GM21515 (cell line): ENCODE measurements at regions not wholly inside any gene's neighbourhood (a gene's known extent, or its start where the extent isn't known, plus 50 kb on each side); places are given as distances from the start of the nearest gene placed in this dataset.
"Not testable (repeated sequence)": the region's sequence is repeated elsewhere in the genome, so short reads cannot be mapped to it uniquely, and the experiment has no call there.

Experiments used
- ATAC-seq: cut with Tn5 transposase; IDR thresholded peaks from one replicate; pipeline ENCODE4 v1.9.1; 2021; ENCODE audit not compliant: unreplicated experiment

DNA sequence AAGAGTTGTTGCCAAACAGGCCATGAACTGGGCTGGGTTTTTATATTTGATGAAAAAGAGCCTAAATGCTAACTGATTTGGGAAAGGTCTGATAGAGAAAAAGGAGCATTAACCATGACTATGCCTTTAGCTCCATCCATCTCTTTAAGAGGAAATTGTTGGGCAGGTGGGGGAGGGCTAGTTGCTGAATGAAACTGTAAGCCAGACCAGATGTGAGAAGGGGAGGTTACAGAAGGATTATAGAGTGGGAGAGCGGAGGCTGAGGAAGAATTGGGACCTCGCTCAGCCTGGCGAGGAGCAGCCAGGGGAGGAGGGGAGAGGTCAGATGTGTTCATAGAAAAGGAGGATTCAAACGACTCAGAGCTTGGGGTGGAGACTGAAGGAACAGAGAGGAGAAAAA lies 74.9 kb upstream of the OTUD4 start:
- not testable (repeated sequence) for ATAC-seq

DNA sequence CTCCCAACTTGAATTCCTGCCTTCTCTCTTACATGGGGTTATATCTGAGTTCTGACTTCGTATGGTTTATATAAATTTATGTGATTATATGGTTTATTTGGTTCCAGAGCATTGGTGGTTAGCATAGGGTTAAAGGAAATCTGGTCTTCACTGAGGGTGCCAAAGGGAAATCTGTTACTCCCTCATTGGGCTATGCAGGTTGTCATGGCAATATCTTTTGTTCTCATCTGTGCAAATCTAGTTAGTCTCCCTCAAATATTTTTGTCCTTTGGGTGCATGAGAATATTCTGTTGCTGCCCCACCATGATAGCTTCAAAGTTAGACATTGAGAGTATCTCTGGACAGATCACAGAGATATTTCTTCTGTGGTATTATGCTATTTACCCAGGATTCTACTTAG lies 71.8 kb upstream of the OTUD4 start:
- no peak for ATAC-seq

DNA sequence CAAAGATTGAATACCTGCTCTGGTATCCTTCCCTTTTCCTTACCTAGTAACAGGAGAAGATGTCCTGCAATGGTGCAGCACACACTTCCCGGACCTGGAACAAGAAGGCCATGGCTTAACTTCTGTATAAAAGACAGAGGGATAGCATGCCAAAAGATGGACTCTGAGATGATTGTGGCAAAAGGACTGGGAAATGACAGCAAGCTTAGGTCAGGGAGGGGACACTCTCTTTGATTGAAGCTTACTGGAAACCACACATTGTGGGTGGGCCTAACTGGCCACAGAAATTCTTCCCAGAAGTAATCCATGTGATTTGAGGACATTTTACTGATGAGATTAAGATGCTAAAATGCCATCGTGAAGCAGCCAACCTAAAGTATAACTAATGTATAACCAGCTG lies 71.0 kb upstream of the OTUD4 start:
- ATAC-seq, result no peak

DNA sequence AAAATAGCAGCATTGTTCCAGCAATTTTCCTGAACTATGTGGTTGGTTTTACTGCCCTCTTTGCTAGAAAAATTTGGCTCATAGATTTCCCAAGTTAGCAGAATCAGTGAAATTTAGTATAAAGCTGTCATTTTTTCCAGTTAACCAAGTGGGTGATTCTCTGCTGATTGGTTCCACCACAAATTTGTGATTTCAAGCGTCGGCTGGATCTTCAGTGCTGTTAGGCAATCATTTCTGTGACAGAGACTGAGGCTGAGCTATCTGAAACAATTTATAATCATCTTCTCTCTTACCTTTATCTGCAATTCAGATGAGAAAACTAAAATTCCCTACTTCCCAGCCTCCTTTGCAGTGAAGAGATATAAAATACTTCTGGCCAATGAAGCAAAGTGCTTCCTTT lies 68.6 kb upstream of the OTUD4 start:
- no peak for ATAC-seq

DNA sequence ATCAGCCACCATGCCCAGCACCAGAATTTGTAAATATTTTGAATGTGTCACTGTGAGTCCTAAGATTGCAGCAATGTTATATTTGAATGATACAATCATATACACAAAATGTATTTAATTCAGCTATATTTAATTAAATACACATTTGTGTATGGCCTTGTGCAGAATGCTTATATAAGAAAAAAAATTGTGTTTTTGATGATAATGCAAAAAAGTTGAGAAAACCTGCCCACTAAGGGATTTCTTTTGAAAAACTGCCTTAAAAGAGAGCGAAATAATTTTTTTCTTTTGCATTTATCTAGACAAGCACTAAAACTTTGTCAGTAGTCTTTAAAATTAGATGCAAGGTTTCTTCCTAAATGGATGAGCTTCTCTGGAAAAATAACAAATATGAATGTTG lies 68.1 kb upstream of the OTUD4 start:
- no peak for ATAC-seq

DNA sequence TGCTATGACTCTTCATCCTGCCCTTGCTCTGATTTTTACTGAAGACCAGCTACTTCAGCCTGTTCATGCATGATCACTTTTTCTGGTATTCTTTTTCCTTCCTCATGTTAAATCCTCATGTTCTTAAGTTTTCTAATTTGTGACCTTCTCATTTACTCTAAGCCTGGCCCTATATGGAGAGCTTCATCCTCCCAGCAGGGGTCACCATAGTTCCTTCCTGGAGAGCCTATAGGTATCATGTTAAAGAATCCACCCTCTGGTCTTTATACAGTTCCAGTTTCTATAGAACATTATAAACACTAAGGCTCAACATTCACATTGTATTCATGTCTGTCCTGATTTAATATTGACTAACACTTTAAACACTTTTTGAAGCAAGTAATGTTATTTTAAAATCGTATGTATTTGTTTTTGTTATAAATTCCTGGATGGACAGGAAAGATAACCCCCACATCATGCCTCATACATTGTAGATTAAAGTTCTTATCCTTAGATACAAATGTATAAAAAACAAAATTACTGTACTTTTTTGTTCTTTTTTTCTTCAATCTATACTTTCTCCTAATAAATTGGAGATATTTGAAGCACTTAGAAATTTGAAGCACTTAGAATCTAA lies 53.8 kb upstream of the OTUD4 start:
- ATAC-seq, result peak; percentile 100

DNA sequence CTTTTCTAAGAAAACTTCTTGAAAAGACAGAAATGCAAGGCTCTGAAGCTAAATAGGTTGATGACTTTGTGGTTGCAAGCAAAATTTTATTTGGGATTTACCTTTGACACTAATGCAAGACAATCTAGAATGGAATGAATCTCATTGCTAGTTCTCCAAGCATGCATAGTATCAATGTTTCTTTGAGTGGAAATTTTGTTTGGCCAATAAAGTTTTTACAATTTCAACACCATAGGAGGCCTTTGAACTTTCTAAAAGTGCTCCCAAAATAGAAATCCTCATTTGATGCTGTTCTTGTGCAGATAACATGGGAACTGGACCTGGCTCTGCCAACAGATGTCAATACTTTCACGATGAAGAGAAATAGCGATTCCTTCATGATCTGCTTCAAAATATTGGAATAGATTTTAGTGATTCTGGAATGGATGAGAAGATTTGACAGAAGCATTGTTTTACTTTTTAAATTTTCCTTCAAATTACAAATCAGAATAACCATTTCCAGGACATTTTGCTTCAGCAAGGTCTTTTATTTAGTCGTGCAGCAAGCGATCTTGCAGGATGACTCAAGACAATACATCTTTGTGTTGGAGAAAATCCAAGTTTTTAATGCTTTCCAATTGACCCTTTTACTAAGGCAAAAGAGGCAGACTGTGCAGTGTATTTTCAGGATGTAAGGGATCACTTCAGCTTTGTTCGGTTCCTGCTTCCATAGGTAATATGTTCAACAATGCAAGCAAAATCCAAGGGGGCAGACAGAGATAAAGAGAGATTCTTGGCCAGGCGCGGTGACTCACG lies 51.7 kb upstream of the OTUD4 start:
- ATAC-seq, result no peak

DNA sequence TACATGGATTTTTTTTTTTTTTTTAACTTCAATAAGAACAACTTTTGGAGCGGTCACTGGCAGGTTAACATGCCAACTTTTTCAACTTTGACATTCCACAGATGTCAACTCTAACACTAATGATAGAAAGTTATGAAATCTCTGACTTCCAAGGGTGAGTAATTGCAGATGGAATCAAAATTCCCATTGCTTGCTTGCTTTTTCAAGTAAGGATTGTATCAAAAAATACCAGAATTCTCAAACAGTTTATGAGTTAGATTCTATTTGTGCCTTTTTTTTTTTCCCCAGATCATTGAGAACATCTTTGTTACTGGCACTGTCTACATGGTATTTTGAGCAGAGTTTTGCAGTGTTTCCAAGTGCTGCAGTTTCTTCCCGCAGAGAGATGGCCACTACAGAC lies 50.3 kb upstream of the OTUD4 start:
- ATAC-seq, result no peak
